K562 (cell line): ENCODE measurements at regions not wholly inside any gene's neighbourhood (a gene's known extent, or its start where the extent isn't known, plus 50 kb on each side); places are given as distances from the start of the nearest gene placed in this dataset.

Experiments
- ATAC-seq: fragments of 200-7000 bp; cut with Tn5 transposase; 3 replicates; pipeline ENCODE4 v1.9.1; 2020; ENCODE audit warnings: moderate library complexity
- BruUV-seq: library from RNA; stranded (reverse); fragments of 400-500 nt; replicated peaks from 2 replicates; lab custom pipeline; 2021; lab: Mats Ljungman, UMichigan
- CTCF ChIA-PET: fragments of 300-600 bp; formaldehyde crosslinking; extraction: SDS; loops from one replicate; lab custom pipeline; 2021; ENCODE audit warnings: low intra/inter-chr PET ratio; lab: Yijun Ruan, JAX
- POLR2A ChIA-PET: fragments of 300-600, 350-650 bp; sonication (Branson Sonifier 250); formaldehyde crosslinking; extraction: SDS; loops from one replicate; lab custom pipeline; 2021; ENCODE audit warnings: antibody characterized with exemption, inconsistent platforms; lab: Yijun Ruan, JAX
- DNase-seq, 4 experiments: peaks; one replicate each; pipeline versions ENCODE4 v3.0.0 to v3.0.0-alpha.2; 2011 to 2018; ENCODE audit warnings: low spot score in 3 of 4, mixed read lengths in 3 of 4; ENCODE audit errors: extremely low read depth in 1 of 4
- FAIRE-seq: peaks from 2 replicates; lab custom pipeline; 2011; peaks lifted over from hg19 to GRCh38; lab: Jason Lieb, UNC
- H2AFZ ChIP-seq: 2 replicates; pipeline ENCODE4 v1.6.0; 2011; ENCODE audit warnings: low read depth, low read length, control low read depth, inconsistent platforms
- H3K27ac ChIP-seq: fragments of 200-600 bp; 3 replicates; pipeline ENCODE4 v1.8.0; 2011; ENCODE audit warnings: low read depth, mild to moderate bottlenecking, control low read depth, inconsistent platforms, low read length, moderate library complexity, mixed read lengths; ENCODE audit errors: extremely low read depth
- H3K27me3 ChIP-seq, 2 experiments: fragments of 300-600 bp in 1 of 2; 2 replicates in 1 of 2; 3 replicates in 1 of 2; pipeline versions ENCODE4 v1.6.0 to v1.8.0; 2011; ENCODE audit warnings: inconsistent platforms in 2 of 2, low read length in 2 of 2, mild to moderate bottlenecking in 1 of 2, mixed read lengths in 1 of 2, moderate library complexity in 1 of 2; ENCODE audit not compliant: control insufficient read depth in 2 of 2, insufficient read depth in 2 of 2
- H3K36me3 ChIP-seq: fragments of 300-600 bp; 3 replicates; pipeline ENCODE4 v1.8.0; 2011; ENCODE audit warnings: mild to moderate bottlenecking, low read length, inconsistent platforms; ENCODE audit not compliant: control insufficient read depth, insufficient read depth
- H3K4me1 ChIP-seq, 2 experiments: fragments of 200-600 bp in 1 of 2; replicated peaks in 1 of 2; 2 replicates in 1 of 2; 3 replicates in 1 of 2; pipeline versions ENCODE4 v1.5.1 to v1.8.0; 2011; ENCODE audit warnings: inconsistent platforms in 2 of 2, low read length in 2 of 2, mild to moderate bottlenecking in 1 of 2, mixed read lengths in 1 of 2, moderate library complexity in 1 of 2; ENCODE audit not compliant: control insufficient read depth in 2 of 2, insufficient read depth in 2 of 2
- H3K4me2 ChIP-seq: 2 replicates; pipeline ENCODE4 v1.6.1; 2011; ENCODE audit warnings: low read length, control low read depth, inconsistent platforms, mixed read lengths; ENCODE audit not compliant: insufficient read depth
- H3K4me3 ChIP-seq: fragments of 200-600 bp; sonication (generic), shearing (Covaris generic); 2 replicates; pipeline ENCODE4 v1.5.1; 2016; ENCODE audit warnings: control low read depth, inconsistent platforms
- H3K79me2 ChIP-seq: fragments of 200-600 bp; 3 replicates; pipeline ENCODE4 v1.8.0; 2011; ENCODE audit warnings: low read length, inconsistent platforms; ENCODE audit not compliant: control insufficient read depth, insufficient read depth
- H3K9ac ChIP-seq, 2 experiments: 2 replicates each; pipeline versions ENCODE4 v1.6.0 to v1.6.1; 2011; ENCODE audit warnings: low read depth in 2 of 2, low read length in 2 of 2, control low read depth in 1 of 2, inconsistent platforms in 1 of 2, mild to moderate bottlenecking in 1 of 2, mixed read lengths in 1 of 2; ENCODE audit not compliant: insufficient read depth in 1 of 2
- H3K9me1 ChIP-seq: one replicate; pipeline ENCODE4 v1.6.0; 2011; ENCODE audit warnings: inconsistent platforms, mild to moderate bottlenecking, low read length, moderate library complexity; ENCODE audit not compliant: control insufficient read depth, insufficient read depth
- H3K9me3 ChIP-seq: replicated peaks from 2 replicates; pipeline ENCODE4 v1.5.1; 2011; ENCODE audit warnings: low read depth, low read length, inconsistent platforms; ENCODE audit not compliant: control insufficient read depth, insufficient read depth
- H4K20me1 ChIP-seq: replicated peaks from 2 replicates; pipeline ENCODE4 v1.6.1; 2011; ENCODE audit warnings: low read length, inconsistent platforms, mixed read lengths; ENCODE audit not compliant: control insufficient read depth, insufficient read depth
- ARID3A ChIP-seq: IDR thresholded peaks from 2 replicates; pipeline ENCODE4 v1.6.1; 2012; ENCODE audit warnings: low read depth, low read length, improper control_type of control experiment, borderline replicate concordance
- BRD4 ChIP-seq: fragments of 200-600 bp; sonication (generic); IDR thresholded peaks from 2 replicates; pipeline ENCODE4 v1.6.1; 2017; ENCODE audit warnings: inconsistent platforms
- CTCFL ChIP-seq: IDR thresholded peaks from 2 replicates; pipeline ENCODE4 v1.6.1; 2011; ENCODE audit warnings: borderline replicate concordance, low read depth, mild to moderate bottlenecking, moderate library complexity, low read length; ENCODE audit not compliant: insufficient read depth, poor library complexity, severe bottlenecking
- JUND ChIP-seq, 2 experiments: IDR thresholded peaks; 2 replicates in 1 of 2; 3 replicates in 1 of 2; pipeline ENCODE4 v1.6.1; 2011; ENCODE audit warnings: borderline replicate concordance in 2 of 2, low read depth in 2 of 2, low read length in 2 of 2, improper control_type of control experiment in 1 of 2, missing biosample characterization in 1 of 2, missing genetic modification characterization in 1 of 2, missing genetic modification reagents in 1 of 2
- KAT7 ChIP-seq: sonication (generic); formaldehyde crosslinking; IDR thresholded peaks from 2 replicates; pipeline ENCODE4 v1.8.0; 2022; ENCODE audit warnings: missing genetic modification reagents, mild to moderate bottlenecking, borderline replicate concordance
- KLF6 ChIP-seq: fragments of 250-450 bp; sonication (Bioruptor Pico); IDR thresholded peaks from 2 replicates; pipeline ENCODE4 v1.4.0; 2020; ENCODE audit warnings: mild to moderate bottlenecking, moderate library complexity, borderline replicate concordance
- L3MBTL2 ChIP-seq: fragments of 450-650 bp; IDR thresholded peaks from 2 replicates; pipeline ENCODE4 v1.6.1; 2016; ENCODE audit warnings: mild to moderate bottlenecking, moderate library complexity
- MBD2 ChIP-seq: sonication (generic); IDR thresholded peaks from 2 replicates; pipeline ENCODE4 v1.6.1; 2016; ENCODE audit warnings: low read depth, borderline replicate concordance
- NCOA4 ChIP-seq: fragments of 450-650 bp; IDR thresholded peaks from 2 replicates; pipeline ENCODE4 v1.6.1; 2018; ENCODE audit warnings: mild to moderate bottlenecking; ENCODE audit not compliant: partially characterized antibody
- NRF1 ChIP-seq, 2 experiments: fragments of 450-650 bp; IDR thresholded peaks in 1 of 2; conservative IDR thresholded peaks in 1 of 2; 2 replicates each; pipeline ENCODE4 v1.6.1; 2014; ENCODE audit warnings: mild to moderate bottlenecking in 2 of 2
- POLR2A ChIP-seq: fragments of 450-650 bp; conservative IDR thresholded peaks from 2 replicates; pipeline ENCODE4 v1.6.1; 2016
- POLR2AphosphoS2 ChIP-seq: IDR thresholded peaks from 2 replicates; pipeline ENCODE4 v1.6.1; 2012; ENCODE audit warnings: low read length, improper control_type of control experiment
- POLR2G ChIP-seq: fragments of 200-400 bp; formaldehyde crosslinking; IDR thresholded peaks from 2 replicates; pipeline ENCODE4 v1.6.1; 2017; ENCODE audit warnings: low read depth, mild to moderate bottlenecking, antibody characterized with exemption, low read length, moderate library complexity
- RAD21 ChIP-seq, 2 experiments: fragments of 250-450 bp in 1 of 2; fragments of 450-650 bp in 1 of 2; sonication (Bioruptor Pico) in 1 of 2; formaldehyde crosslinking in 1 of 2; IDR thresholded peaks in 1 of 2; conservative IDR thresholded peaks in 1 of 2; 2 replicates each; pipeline versions ENCODE4 v1.4.0 to v1.8.0; 2020 to 2022; ENCODE audit warnings: mild to moderate bottlenecking in 2 of 2, moderate library complexity in 1 of 2
- SMARCE1 ChIP-seq: fragments of 450-650 bp; IDR thresholded peaks from 2 replicates; pipeline ENCODE4 v1.7.1; 2016; ENCODE audit warnings: mild to moderate bottlenecking
- SREBF1 ChIP-seq: fragments of 150-350 bp; IDR thresholded peaks from 2 replicates; pipeline ENCODE4 v1.6.1; 2014; ENCODE audit warnings: antibody characterized with exemption, low read depth, low read length, borderline replicate concordance
- ZC3H8 ChIP-seq: fragments of 450-650 bp; IDR thresholded peaks from 2 replicates; pipeline ENCODE4 v1.6.1; 2017
- WGBS: fragments of 100-300 bp; shearing (Covaris generic); methylation state at CpG from one replicate; pipeline ENCODE4 v1.1.6; 2016; ENCODE audit warnings: low coverage, mixed read lengths; ENCODE audit not compliant: insufficient coverage; ENCODE audit errors: missing lambda C conversion rate; 5-methylcytosine and 5-hydroxymethylcytosine counted together
- in situ Hi-C: fragments of 300-500 bp; cut with MboI; formaldehyde crosslinking; loops from 4 replicates; pipeline ENCODE4 v1.15.0; 2018; ENCODE audit warnings: inconsistent platforms, mixed read lengths
- intact Hi-C: fragments of 100-400 bp; cut with micrococcal nuclease; formaldehyde crosslinking; loops from 2 replicates; pipeline ENCODE4 v1.14.2; 2022

GRCh38 chr4:159526172-159526571 is 423.3 kb downstream of the RAPGEF2 start (continued):
- no peak for TF ChIP-seq NRF1 (conservative IDR thresholded peaks at IDR 0.05 in 1 of 2, IDR thresholded peaks at IDR 0.05 in 1 of 2)

GRCh38 chr4:159534655-159535054 is 431.8 kb downstream of the RAPGEF2 start:
- Histone ChIP-seq H3K27me3 (no peaks in the 10 kb centered on the region), H2AFZ (no peak overlapping the region), H3K4me3 (no peak overlapping the region), H3K36me3 (no peaks in the 10 kb centered on the region), H3K9me3 (no peaks in the 10 kb centered on the region), H3K9ac (no peak overlapping the region), H3K9me1 (no peaks in the 10 kb centered on the region), H4K20me1 (no peaks in the 10 kb centered on the region), H3K4me1 (no peaks in the 10 kb centered on the region), H3K4me2 (no peak overlapping the region), H3K27ac (no peak overlapping the region), H3K79me2 (no peaks in the 10 kb centered on the region)
- intact Hi-C loops, result no loop called here
- 0% methylated on average over 1 of the region's 1 CpG for WGBS
- POLR2A ChIA-PET, result no interaction called here
- in situ Hi-C loops, result no loop called here
- no TSS peak for BruUV-seq
- ATAC-seq (no peak), DNase-seq (no peak), FAIRE-seq (no peak)
- TF ChIP-seq JUND (IDR thresholded peaks at IDR 0.05; ENCODE audit: borderline replicate concordance, low read depth, low read length) (no peak), JUND (tag; IDR thresholded peaks at IDR 0.05; ENCODE audit: borderline replicate concordance, low read depth, low read length) (no peak), CTCFL (no peak), POLR2G (no peak), KLF6 (CRISPR knock-in tag) (no peak), KAT7 (CRISPR knock-in tag) (no peak), POLR2AphosphoS2 (no peak), SMARCE1 (no peak), ARID3A (no peak), L3MBTL2 (no peak), MBD2 (no peak), ZC3H8 (no peak), NCOA4 (no peak), SREBF1 (no peak), NRF1 (conservative IDR thresholded peaks at IDR 0.05 in 1 of 2, IDR thresholded peaks at IDR 0.05 in 1 of 2) (no peak), BRD4 (no peak), POLR2A (no peak), RAD21 (CRISPR knock-in tag; conservative IDR thresholded peaks at IDR 0.05 in 1 of 2, IDR thresholded peaks at IDR 0.05 in 1 of 2) (no peak)
- CTCF ChIA-PET, result no interaction called here
